GM19035 (cell line): ENCODE measurements at regions not wholly inside any gene's neighbourhood (a gene's known extent, or its start where the extent isn't known, plus 50 kb on each side); places are given as distances from the start of the nearest gene placed in this dataset.
"Not testable (repeated sequence)": the region's sequence is repeated elsewhere in the genome, so short reads cannot be mapped to it uniquely, and the experiment has no call there.

Source experiments
- ATAC-seq: cut with Tn5 transposase; IDR thresholded peaks from one replicate; pipeline ENCODE4 v1.9.1; 2021; ENCODE audit not compliant: unreplicated experiment

- ATAC-seq: not testable (repeated sequence)
These were observed 87.4 kb upstream of the TGIF2LY start for GRCh38 chrY:3491423-3491822.

DNA sequence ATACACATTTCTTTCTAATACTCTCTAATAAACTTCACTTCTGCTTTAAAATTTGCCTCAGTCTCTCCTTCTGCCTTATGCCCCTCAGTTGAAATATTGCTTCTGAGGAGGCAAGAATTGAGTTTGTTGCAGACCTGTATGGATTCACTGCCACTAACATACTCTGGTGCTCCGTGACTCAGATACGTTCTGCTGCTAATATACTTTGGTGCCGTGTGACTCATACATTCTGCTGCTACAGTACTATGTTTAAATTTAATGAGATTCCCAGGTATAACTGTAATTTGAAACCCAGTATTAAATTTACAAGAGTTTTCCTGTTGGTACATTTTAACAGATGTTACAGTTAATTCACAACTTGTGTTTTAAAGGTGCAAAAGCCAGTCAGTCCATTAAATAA lies 84.3 kb upstream of the TGIF2LY start:
- ATAC-seq: not testable (repeated sequence)

DNA sequence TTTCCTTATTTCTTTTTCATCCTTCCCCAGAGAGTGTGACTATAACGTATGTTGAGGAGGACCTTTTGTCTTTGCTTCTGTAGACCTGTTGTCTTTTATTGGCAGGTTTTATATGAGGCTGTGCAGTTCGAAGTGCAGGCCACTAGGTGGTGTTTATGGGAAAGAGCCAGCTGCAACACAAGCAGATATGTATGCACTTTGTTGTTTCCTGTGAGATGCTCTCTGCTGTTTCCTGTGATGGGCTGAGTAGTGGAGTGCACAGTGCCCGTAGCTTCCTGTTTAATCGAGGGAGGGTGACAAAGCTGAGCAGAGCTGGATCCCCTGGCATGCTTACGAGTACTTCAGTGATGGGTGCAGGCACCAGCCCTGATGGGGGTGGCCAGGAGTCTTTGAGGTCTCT lies 51.8 kb upstream of the TGIF2LY start:
- peak; percentile 99 for ATAC-seq
